VCaP (cell line): ENCODE measurements at regions not wholly inside any gene's neighbourhood (a gene's known extent, or its start where the extent isn't known, plus 50 kb on each side); places are given as distances from the start of the nearest gene placed in this dataset.

Experiments used
- H3K27ac ChIP-seq: fragments of 450-650 bp; 2 replicates; pipeline ENCODE4 v1.5.1; 2017
- TF ChIP-seq, protein P1 (sequence below): fragments of 450-650 bp; conservative IDR thresholded peaks from 2 replicates; pipeline ENCODE4 v1.5.1; 2017; ENCODE audit warnings: mild to moderate bottlenecking, moderate library complexity

GRCh38 chr18:78587626-78588600 lies 391.7 kb upstream of the SALL3 start:
- TF ChIP-seq, protein P1, sequence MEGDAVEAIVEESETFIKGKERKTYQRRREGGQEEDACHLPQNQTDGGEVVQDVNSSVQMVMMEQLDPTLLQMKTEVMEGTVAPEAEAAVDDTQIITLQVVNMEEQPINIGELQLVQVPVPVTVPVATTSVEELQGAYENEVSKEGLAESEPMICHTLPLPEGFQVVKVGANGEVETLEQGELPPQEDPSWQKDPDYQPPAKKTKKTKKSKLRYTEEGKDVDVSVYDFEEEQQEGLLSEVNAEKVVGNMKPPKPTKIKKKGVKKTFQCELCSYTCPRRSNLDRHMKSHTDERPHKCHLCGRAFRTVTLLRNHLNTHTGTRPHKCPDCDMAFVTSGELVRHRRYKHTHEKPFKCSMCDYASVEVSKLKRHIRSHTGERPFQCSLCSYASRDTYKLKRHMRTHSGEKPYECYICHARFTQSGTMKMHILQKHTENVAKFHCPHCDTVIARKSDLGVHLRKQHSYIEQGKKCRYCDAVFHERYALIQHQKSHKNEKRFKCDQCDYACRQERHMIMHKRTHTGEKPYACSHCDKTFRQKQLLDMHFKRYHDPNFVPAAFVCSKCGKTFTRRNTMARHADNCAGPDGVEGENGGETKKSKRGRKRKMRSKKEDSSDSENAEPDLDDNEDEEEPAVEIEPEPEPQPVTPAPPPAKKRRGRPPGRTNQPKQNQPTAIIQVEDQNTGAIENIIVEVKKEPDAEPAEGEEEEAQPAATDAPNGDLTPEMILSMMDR: no peak
- no peak overlapping the region for H3K27ac ChIP-seq

GRCh38 chr18:78589916-78590437 lies 389.6 kb upstream of the SALL3 start:
- TF ChIP-seq, protein P1: no peak
- no peak overlapping the region for H3K27ac ChIP-seq

GRCh38 chr18:78595453-78595852 lies 384.2 kb upstream of the SALL3 start:
- TF ChIP-seq, protein P1: no peak
- H3K27ac ChIP-seq: no peak overlapping the region

DNA sequence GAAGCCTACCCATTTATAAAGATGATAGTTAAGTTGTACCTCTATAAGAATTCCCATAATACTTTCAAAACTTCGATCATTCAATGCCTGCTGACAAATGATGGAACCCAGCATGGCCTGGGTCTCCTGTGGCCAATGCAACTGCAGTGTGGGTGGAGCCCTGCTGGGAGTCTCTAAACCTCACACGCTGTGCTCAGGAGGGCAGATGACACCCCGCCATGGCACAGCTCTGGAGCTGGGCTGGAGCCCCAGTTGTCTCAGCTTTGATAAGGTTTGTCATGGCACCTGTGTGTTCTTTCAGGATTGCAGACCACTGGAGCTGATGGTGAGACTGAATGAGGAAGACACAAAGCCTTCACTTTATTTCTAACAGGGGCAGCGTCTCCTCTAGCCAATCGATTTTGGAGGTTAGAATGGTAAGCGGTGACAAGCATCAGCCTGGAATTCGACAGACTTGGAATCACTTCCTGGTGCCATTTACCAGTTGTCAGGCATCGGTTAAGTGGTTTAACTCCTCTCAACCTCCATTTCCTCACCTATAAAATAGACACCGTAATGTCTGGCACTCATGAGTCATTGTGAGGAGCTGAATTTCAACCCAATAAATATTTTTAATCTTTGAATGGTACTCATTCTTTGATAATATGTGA lies 383.6 kb upstream of the SALL3 start:
- no peak overlapping the region for H3K27ac ChIP-seq
- TF ChIP-seq, protein P1: no peak

DNA sequence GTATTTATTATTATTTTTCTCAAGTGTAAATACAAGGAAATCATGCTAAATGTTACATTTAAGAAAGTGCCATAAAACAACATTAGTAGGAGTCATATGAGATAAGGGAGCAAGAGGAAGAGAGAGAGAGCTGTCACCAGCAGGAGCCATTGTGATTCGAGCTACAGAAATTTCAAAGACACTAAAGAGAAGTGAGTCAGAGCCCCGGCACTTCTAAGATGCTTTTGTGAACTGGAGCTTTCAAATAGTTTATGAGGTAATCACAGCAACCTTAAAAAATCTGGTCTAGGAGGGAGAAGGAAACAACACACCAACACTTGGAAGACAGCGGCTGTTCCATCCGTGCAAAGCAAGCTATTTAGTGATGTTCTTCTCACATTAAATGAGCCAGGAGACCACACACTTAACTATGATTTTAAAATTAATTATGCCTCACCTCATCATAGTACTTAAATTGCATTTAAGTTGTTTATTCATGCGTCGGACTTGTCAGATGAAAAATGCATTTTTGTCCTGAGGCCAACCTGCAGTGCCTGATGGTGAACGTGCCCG lies 382.7 kb upstream of the SALL3 start:
- no peak overlapping the region for H3K27ac ChIP-seq
- TF ChIP-seq, protein P1: no peak

DNA sequence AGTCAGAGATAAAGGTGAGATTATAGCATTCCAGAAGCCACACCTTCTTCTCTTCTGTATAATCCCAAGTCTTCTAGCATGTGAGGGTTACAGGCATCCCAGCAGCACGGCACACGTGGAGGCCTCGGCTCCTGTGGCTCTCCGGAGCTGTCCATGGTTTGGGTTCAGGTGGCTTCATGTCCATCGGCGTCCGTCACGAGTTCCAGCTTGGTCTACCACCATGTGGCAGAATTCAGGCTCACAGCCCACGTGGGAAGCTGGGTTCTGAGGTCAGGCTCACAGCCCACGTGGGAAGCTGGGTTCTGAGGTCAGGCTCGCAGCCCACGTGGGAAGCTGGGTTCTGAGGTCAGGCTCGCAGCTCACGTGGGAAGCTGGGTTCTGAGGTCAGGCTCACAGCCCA lies 378.3 kb upstream of the SALL3 start:
- TF ChIP-seq, protein P1: no peak
- no peak overlapping the region for H3K27ac ChIP-seq

- TF ChIP-seq, protein P1: no peak
- no peak overlapping the region for H3K27ac ChIP-seq
Observed at GRCh38 chr18:78601923-78602322, 377.7 kb upstream of the SALL3 start.
